GM21360 (cell line): ENCODE measurements at regions not wholly inside any gene's neighbourhood (a gene's known extent, or its start where the extent isn't known, plus 50 kb on each side); places are given as distances from the start of the nearest gene placed in this dataset.
A peak's percentile ranks its signal among the peaks of the same experiment; 100 is the strongest.
"Not testable (repeated sequence)": the region's sequence is repeated elsewhere in the genome, so short reads cannot be mapped to it uniquely, and the experiment has no call there.

Experiments used
- ATAC-seq: cut with Tn5 transposase; IDR thresholded peaks from one replicate; pipeline ENCODE4 v1.9.1; 2021; ENCODE audit warnings: mild to moderate bottlenecking, moderate library complexity; ENCODE audit not compliant: unreplicated experiment

DNA sequence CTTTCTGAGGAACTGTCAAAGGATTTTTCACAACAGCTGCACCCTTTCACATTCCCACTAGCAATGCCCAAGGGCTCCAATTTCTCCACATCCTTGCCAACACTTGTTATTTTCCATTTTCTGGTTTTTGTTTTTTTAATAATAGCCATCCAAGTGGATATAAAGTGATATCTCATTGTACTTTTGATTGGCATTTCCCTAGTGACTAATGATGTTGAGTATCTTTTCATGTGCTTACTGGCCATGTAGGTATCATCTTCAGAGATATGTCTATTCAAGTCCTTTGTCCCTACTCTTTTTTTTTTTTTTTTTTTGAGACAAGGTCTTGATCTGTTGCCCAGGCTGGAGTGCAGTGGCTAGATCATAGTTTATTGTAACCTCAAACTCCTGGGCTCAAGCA lies 115.8 kb upstream of the HAND1 start:
- ATAC-seq = no peak

DNA sequence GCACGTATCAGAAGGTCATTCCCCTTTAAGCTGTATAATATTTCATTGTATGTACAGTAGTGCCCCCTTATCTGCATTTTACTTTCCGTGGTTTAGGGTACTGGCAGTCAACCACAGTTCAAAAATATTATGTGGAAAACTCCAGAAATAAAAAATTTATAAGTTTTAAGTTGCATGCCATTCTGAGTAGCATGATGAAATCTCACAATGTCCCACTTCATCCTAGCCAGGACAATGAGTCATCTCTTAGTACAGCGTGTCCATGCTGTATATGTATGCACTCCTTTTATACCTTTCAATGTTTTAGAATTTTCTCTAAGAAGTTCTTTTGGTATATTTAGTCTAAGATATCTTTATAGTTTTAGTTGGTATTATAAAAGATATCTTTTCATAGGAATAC lies 115.0 kb upstream of the HAND1 start:
- ATAC-seq = no peak

DNA sequence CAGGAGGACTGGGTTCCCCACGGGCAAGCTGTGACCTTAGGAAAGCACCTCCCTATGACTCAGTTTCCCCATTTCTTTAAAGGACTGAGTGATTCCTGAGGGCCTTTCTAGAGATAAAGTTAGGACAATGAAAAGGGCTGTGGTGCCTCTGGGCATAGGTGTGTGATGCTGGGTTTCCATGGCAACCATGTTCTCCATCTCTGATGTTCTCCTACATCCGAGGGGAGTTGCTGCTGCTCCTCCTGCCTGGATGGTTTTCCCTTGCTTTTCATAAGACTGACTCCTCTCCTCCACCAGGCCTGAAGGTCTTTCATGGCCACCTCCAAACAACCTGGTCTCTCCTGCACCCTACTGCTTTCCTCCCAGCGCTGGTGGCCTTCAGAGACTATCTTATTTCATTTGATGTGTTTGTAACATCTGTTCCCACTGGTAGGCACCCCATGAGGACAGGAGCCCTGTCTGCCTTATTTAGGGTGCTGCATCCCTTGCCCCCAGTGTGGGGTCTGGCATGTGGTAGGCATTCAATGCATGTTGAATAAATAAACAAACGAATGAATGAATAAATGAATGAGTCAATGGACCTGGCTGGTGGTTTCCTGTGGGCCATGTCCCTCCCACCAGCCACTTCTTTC lies 112.2 kb upstream of the HAND1 start:
- ATAC-seq = no peak

DNA sequence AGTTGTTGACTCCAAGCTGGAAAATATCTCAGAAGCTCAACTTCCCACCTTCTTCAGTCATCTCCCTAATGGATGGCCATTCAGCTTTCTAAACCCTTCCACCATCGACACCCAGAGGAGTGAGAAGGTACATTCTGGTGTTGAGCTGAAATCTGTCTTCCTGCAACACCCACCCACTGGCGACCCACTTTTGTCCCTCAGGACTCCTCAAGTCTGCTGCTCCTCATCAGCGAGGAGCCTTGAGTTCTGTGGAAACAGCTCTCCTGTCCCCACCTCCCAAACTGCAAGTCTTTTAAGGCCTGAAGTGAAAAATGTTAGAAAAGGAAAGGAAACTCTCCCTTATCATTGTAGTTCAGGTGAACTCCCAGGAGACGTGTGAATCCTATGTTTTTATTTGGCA lies 111.5 kb upstream of the HAND1 start:
- ATAC-seq = no peak

DNA sequence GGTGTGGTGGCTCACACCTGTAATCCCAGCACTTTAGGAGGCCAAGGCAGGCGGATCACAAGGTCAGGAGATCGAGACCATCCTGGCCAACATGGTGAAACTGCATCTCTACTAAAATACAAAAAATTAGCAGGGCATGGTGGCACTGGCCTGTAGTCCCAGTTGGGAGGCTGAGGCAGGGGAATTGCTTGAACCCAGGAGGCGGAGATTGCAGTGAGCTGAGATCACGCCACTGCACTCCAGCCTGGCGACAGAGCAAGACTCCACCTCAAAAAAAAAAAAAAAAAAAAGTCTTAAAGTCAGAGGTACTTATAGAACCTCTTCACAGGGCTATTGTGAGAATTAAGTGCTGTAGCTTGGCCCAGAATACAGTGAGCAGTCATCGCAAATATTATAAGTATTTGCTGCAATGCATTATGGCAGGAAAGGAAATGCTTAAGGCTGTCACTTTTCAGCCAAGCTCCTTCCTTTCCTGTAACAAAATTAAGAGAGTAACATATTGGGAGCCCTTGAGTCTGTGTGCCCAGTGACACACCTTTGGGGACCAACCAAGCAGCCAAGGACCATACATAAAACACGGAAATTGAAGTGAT lies 110.9 kb upstream of the HAND1 start:
- not testable (repeated sequence) for ATAC-seq

DNA sequence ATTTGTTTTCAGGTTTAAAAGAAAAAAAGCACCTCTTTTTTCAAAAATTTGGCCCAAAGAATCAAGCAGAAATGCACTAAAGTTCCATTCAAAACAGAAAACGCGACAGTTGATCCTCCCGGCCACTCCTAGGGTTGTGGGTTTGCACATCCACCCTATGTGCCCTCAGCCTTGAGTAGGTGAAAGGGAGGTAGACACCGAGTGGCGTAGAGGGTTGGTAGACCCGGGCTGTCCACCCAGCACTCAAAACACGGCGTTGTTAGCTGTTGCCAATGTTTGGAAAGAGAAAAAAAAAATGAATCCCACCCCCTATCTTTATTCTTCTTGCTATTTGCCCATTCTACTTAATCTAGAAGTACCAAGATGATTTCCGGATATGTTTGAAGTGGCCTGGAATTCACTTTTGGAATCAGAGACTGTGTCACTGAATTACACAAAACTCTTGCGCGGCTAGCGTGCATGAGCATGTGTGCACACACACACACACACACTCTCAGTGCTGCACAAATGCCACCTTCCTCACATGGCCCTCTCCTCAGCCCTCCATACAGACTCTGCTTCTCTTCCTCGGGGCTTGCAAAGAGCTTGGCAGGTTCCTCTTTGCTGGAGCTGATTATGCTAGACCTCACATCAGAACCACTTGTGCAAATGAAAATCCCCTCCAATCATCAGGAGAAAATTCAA lies 110.2 kb upstream of the HAND1 start:
- ATAC-seq = no peak

DNA sequence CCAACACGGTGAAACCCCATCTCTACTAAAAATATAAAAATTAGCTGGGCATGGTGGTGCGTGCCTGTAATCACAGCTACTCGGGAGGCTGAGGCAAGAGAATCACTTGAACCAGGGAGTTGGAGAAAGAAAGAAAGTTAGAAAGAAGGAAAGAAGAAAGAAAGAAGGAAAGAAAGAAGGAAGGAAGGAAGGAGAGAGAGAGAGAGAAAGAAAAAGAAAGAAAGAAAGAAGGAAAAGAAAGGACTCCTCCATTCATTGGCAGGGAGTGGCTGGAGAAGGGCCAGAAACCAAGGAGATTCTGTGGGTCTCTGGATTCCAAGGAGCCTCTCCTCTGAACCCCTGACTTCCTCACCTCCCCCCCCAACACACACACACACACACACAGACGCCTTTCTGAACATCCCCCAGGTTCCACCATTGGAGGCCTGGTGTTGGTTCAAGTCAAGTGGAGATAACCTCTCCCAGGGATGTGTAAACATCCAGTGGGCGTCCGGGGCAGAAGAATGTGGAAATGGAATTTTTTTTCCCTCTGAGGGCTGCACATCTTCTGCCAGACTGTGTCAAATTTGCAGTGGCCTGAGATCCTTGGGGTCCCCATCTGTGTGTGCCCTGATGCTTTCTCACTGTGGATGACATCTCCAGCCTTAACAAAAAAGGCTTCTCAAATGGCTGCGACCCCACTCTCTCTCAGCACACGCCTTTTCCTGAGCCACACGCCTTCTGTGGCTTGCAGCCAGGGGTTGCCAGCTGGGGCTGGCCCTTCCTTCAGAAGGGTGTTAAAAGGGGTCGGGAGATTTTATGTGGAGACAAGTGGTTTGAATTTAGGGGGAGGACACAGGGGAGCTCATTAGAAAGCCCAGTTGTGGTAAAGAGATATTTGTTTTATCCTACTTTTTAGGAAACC lies 109.3 kb upstream of the HAND1 start:
- ATAC-seq = no peak

DNA sequence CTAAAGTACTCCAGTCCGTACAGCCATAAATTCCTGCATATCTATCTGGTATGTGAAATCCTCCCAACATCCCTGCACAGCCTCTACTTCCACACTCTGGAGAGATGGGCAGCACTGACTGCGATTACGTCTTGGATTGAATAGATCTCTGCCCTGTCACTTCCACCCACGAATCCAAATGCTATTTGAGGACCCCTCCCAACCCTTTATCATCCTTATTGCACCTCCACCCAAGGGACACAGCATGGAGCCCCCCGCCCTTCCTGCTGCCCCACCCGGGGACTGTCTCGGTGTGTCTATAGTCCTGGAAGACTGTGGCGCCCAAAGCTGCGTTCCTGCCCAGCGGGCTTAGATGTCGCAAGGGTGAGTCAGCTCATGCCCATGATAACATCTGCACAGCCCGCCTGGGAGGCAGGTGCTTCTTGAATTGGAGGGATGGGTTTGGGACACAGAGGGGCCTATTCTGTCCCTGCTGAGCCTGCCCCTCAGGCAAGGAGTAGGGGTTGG lies 105.7 kb upstream of the HAND1 start:
- no peak for ATAC-seq

DNA sequence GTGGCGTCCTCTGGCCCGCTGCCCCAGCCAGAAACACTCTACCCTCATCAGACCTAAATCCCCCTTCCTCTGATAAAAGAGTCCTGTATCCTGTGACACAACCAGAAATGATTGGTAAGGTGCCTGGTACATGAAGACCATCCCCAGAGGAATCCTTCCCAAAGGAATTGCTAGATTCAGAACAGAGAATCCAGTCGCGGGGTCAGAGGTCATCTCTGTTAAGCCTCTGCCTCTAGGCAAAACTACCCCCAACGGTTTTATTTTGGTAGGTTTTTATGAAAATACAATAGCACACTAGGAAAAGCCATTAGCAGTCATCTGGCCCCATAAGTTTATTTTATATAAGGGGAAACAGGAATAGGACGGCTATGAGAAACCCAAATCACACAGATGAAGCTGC lies 102.4 kb upstream of the HAND1 start:
- no peak for ATAC-seq

DNA sequence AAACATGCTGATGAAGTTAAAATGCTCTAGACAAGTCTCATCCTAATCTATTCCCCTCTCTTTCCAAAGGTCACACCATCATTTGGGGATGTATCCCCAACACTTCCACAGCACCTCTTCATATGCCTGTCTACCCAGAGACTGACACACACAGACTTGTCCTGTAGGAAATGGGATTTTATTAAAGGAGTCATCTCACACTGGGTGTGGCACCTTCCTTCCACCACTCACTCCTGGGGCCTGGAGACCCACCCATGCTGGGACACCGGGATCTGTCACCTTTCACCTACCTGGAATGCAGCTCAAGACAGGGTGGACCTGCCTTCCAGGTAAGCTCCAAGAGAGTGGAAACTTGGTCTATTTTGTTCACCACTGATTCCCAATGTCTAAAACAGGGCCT lies 99.4 kb upstream of the HAND1 start:
- ATAC-seq = no peak

DNA sequence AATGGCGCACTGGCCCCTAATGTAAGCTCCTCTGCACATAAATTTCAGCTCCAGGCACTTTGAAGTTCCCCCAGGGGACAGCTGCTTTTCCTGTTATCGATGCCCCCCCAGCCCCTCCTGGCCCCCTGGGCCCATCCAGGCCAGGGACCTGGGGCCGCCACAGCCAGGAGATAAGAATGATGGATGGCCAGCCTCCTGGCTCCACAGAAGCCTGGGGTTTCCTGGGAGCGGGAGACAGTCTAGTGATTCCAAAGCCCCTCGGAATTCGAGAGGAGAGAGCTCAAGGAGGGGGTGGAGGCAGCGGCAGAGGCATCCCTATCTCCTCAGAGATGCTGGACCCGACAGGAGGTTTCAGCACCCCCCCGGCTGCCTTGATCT lies 98.4 kb upstream of the HAND1 start:
- no peak for ATAC-seq

DNA sequence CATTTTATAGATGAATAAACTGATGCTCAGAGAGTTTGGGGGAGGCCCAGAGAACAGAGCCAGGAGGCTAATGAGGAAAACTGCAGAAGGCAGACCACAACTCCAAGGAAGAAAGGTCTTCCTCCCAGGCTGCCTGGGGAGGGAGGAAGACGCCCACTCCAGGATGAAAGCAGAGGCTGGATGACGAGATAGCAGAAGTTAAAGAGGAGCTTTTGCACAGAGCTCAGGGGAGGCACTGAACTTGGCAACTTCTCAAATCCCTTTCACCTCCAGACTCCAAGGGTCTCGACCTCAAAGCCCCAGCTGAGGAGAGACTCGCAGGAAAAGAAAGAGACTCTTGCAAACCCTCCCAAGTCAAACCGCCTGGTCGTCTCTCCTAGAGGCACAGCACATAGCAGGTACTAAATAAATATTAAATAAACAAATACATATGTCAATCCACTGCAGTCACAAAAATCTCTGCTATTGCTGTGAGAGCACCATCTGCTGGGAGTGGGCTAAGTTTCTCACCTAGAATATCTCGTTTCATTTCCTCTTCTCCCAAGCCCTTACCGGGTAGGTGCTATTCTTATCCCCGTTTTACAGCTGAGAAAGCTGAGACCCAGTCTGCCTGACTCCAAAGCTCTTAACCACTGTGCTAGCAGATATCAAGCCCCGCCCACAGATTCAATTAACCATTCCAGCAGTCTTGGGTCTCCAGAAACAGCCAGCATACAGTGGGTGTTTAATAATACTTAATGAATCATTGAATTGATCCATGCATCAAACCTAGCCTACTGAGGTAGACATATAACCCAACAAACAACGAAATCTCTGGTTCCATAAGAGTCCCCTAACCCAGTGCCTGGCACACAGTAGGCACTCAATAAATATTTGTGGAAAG lies 97.8 kb upstream of the HAND1 start:
- peak; percentile 96 for ATAC-seq

DNA sequence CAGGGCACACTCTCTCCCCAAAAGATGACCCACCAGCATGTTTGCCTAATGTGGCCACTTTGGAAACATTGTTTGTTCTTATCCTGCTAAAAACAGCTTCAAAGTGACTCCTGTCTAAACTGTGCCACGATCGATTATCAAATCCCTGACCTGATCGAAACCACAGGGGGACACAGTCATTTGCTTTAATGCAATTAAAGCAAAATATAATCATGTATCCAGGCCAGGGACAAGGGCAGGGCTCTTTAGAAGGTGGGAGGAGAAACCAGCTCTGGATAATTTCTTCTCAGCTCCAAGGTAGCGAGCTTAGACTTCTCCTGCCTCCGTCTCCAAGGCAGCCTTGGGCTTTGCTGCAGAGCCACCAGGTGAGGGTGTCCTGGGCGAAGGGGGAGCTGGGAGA lies 95.0 kb upstream of the HAND1 start:
- no peak for ATAC-seq

DNA sequence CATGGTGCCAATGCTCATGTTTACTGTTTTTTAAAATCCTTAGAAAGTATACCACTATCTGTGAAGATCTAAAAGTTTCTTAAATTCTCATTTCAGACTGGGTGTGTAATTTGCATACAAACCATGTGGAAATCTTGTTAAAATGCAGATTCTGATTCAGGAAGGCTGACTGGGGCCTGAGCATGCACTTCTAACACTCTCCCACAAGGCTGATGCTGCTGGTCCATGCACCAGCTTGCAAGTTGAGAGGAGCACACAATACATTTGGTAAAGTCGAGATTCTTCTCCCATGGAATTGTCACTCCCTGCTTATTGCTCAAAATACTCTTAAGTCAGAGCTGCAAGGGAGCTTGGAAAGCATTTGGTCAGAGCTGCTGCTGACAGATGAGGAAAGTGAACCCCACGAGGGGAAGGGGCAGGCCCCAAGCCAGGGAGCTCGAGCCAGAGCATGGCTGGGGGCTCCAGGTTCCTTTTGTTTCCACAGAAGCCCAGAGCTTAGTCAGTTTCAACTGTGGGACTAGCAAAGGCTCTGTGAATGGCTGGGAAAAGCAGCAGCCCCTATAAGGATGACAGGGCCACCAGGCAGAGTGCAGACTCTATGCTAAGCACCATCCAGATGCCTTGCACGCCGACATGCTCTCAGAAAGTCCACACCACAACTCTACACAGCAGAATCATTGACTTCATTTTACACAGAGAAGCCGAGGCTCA lies 93.5 kb upstream of the HAND1 start:
- ATAC-seq = no peak

DNA sequence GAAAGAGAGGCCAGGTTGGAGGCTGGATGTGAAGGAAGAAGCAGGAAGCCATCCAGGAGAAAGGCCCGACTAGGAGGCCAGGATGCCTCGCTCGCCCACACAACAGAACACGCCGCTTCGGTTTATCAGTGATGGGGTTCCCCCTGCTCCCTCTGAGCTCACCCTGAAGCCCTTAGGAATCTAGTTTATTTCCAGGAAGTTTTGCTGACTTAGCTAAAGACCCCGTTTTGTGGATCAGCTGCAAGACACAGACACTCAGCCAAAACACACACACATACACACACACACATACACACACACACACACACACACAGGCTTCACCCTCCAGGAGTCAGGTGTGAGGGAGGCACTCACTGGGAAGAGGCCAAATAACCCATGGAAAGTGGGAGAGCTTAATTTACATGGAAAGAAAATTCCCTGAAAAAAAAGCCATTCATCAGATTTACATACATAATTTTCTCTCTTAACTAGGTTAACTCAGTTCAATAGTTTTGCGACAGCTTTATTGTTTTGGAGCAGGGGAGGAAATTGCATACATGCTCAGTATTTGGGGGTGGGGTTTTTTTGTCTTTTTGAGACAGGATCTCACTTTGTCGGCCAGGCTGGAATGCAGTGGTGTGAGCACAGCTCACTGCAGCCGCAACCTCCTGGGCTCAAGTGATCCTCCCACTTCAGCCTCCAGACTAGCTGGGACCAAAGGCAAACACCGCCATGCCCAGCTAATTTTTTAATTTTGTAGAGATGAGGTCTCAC lies 92.7 kb upstream of the HAND1 start:
- no peak for ATAC-seq

DNA sequence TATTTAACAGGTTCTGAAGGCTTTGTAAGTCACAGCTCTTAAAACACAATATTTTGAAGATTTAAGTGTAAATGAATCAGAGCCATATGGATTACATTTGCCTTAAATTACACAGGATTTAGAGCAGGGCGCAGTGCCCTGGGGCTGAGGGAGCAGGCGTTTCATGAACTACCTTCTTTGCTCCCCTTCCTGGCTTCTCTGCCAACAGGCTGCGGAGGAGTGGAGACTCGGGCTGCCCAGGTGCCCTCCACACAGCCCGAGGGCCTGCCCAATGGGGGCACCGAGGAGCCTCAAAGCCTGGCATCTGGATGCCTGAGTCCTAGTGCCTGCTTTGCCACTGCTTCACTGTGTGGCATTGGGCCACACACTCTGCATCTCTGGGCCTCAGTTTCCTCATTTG lies 90.6 kb upstream of the HAND1 start:
- no peak for ATAC-seq

DNA sequence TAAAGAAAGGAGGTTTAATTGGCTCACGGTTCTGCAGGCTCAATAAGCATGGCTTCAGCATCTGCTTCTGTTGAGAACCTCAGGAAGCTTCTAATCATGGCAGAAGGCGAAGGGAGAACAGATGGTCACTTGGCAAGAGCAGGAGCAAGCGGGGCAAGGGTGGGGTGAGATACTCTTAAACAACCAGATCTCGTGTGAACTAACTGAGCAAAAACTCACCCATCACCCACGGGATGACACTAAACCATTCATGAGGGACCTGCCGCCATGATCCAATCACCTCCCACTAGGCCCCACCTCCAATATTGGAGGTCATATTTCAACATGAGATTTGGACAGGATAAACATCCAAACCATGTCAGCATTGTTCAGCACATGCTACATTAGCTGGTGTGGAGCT lies 89.1 kb upstream of the HAND1 start:
- ATAC-seq = no peak

DNA sequence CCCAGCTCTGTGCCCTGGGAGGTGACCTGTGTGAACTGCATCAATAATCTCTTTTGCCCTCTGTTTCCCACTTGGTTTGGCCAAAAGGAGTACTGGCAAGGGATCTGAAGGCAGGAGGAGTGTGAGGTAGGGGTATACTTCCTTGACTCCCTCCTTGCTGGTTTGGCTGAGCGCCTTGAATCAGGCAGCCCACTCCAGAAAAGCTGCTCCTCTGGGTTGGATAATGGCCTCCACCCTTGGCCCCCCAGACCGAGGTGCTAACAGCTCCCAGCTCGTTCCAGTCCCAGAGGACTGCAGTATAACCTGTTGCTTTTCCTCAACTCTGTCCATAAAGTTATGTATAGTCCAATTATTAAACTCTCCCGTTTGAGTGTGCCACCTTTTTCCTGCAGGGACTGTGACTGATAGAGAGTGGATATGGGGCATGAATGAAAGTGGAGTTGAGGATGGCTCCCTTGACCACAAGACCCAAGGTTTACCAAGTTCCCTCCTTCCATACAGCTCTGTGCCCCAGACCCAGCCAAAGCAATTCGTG lies 88.2 kb upstream of the HAND1 start:
- ATAC-seq = no peak

DNA sequence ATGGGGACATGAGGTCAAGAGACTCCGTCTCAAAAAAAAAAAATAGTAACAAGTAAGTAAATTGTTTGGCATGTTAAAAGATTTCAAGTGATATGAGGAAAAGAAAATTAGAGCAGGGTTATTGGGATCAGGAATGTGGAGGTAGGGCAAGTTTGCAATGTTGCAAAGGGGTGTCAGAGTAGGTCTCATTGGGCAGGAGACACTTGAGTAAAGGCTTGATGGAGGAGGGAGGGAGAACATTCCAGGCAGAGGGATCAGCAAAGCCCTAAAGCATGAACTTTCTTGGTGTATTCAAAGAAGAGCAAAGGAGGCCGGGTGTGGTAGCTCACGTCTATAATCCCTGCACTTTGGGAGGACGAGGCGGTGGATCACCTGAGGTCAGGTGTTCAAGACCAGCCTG lies 87.1 kb upstream of the HAND1 start:
- ATAC-seq = no peak
